Transverse colon (tissue), 4 donors: ENCODE measurements at regions not wholly inside any gene's neighbourhood (a gene's known extent, or its start where the extent isn't known, plus 50 kb on each side); places are given as distances from the start of the nearest gene placed in this dataset.
"Not testable (repeated sequence)": the region's sequence is repeated elsewhere in the genome, so short reads cannot be mapped to it uniquely, and the experiment has no call there.

Source experiments
- DNase-seq: peaks from one replicate; pipeline ENCODE4 v3.0.0-alpha.2; 2019
- H3K27ac ChIP-seq, 4 donors: fragments of 200-600 bp; sonication (generic); 2 replicates each; pipeline ENCODE4 v1.5.1; 2016 to 2018; ENCODE audit warnings: inconsistent platforms in 4 of 4
- H3K27me3 ChIP-seq: fragments of 200-600 bp; sonication (generic); 2 replicates; pipeline ENCODE4 v1.5.1; 2017; ENCODE audit warnings: inconsistent platforms
- H3K36me3 ChIP-seq, 4 donors: fragments of 200-600 bp; sonication (generic); 2 replicates each; pipeline ENCODE4 v1.5.1; 2017 to 2019; ENCODE audit warnings: inconsistent platforms in 4 of 4
- H3K4me1 ChIP-seq, 4 donors: fragments of 200-600 bp; sonication (generic); 2 replicates each; pipeline ENCODE4 v1.5.1; 2017 to 2020; ENCODE audit warnings: inconsistent platforms in 4 of 4
- H3K4me3 ChIP-seq, 4 donors: fragments of 200-600 bp; sonication (generic); 1 replicate in 1 of 4; 2 replicates in 3 of 4; pipeline versions ENCODE4 v1.5.1 to v1.6.1; 2017 to 2019; ENCODE audit warnings: inconsistent platforms in 4 of 4
- H3K9me3 ChIP-seq, 2 donors: fragments of 200-600 bp; sonication (generic); 2 replicates each; pipeline ENCODE4 v1.5.1; 2017 to 2019; ENCODE audit warnings: inconsistent platforms in 2 of 2
- EP300 ChIP-seq: sonication (generic); formaldehyde crosslinking; IDR thresholded peaks from one replicate; pipeline ENCODE4 v1.6.1; 2017; ENCODE audit warnings: antibody characterized with exemption, low read depth
- POLR2A ChIP-seq: fragments of 450-650 bp; IDR thresholded peaks from one replicate; pipeline ENCODE4 v1.6.1; 2016; ENCODE audit warnings: antibody characterized with exemption, mild to moderate bottlenecking, moderate library complexity
- POLR2AphosphoS5 ChIP-seq, 3 donors: sonication (generic); formaldehyde crosslinking; IDR thresholded peaks; one replicate each; pipeline ENCODE4 v1.6.1; 2016; ENCODE audit warnings: antibody characterized with exemption in 3 of 3
- WGBS, 2 donors: methylation state at CpG; one replicate each; pipeline ENCODE4 v1.1.5; 2018; ENCODE audit warnings: low coverage in 1 of 2; 5-methylcytosine and 5-hydroxymethylcytosine counted together
- in situ Hi-C, 4 donors: fragments of 200-750 bp; cut with MboI; loops; one replicate each; pipeline versions ENCODE4 v1.15.0 to v1.15.1; 2017; ENCODE audit warnings: low sequenced_read_pairs in 3 of 4, low pct_ligation_motif_present in 1 of 4, low pct_unique_long_range_greater_than_20kb in 1 of 4
- intact Hi-C: fragments of 100-400 bp; cut with DNase I; formaldehyde crosslinking; loops from one replicate; pipeline ENCODE4 v1.15.1; 2023; ENCODE audit warnings: low total_unique reads
- TF ChIP-seq, protein P1 (sequence below), 5 experiments: fragments of 200-600 bp in 3 of 5; fragments of 450-650 bp in 2 of 5; sonication (generic) in 3 of 5; IDR thresholded peaks; 1 replicate in 2 of 5; 2 replicates in 3 of 5; pipeline ENCODE4 v1.5.1; 2016 to 2017; ENCODE audit warnings: antibody characterized with exemption in 5 of 5, inconsistent platforms in 3 of 5, mild to moderate bottlenecking in 2 of 5, moderate library complexity in 1 of 5

- Histone ChIP-seq H3K4me3 (no peak overlapping the region), H3K4me1 (peaks cover 0 to 6% (median 2%) of the 10 kb centered on the region in 4 donors), H3K27me3 (no peaks in the 10 kb centered on the region), H3K27ac (no peak overlapping the region), H3K9me3 (peaks cover 3 to 9% of the 10 kb centered on the region in 2 donors), H3K36me3 (no peaks in the 10 kb centered on the region)
- no peak for DNase-seq
- WGBS, 2 donors = 91% methylated on average over 3 of the region's 3 CpGs; no CpG with 5 or more reads in 1 of the 2 donors
- in situ Hi-C loops (no loop called here), intact Hi-C loops (no loop called here)
- TF ChIP-seq POLR2AphosphoS5 (IDR thresholded peaks at IDR 0.05) (no peak), EP300 (no peak), POLR2A (no peak)
- TF ChIP-seq, protein P1, sequence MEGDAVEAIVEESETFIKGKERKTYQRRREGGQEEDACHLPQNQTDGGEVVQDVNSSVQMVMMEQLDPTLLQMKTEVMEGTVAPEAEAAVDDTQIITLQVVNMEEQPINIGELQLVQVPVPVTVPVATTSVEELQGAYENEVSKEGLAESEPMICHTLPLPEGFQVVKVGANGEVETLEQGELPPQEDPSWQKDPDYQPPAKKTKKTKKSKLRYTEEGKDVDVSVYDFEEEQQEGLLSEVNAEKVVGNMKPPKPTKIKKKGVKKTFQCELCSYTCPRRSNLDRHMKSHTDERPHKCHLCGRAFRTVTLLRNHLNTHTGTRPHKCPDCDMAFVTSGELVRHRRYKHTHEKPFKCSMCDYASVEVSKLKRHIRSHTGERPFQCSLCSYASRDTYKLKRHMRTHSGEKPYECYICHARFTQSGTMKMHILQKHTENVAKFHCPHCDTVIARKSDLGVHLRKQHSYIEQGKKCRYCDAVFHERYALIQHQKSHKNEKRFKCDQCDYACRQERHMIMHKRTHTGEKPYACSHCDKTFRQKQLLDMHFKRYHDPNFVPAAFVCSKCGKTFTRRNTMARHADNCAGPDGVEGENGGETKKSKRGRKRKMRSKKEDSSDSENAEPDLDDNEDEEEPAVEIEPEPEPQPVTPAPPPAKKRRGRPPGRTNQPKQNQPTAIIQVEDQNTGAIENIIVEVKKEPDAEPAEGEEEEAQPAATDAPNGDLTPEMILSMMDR (IDR thresholded peaks at IDR 0.05) = no peak
These were observed 154.5 kb downstream of the QRSL1 start for GRCh38 chr6:106783640-106784566.

DNA sequence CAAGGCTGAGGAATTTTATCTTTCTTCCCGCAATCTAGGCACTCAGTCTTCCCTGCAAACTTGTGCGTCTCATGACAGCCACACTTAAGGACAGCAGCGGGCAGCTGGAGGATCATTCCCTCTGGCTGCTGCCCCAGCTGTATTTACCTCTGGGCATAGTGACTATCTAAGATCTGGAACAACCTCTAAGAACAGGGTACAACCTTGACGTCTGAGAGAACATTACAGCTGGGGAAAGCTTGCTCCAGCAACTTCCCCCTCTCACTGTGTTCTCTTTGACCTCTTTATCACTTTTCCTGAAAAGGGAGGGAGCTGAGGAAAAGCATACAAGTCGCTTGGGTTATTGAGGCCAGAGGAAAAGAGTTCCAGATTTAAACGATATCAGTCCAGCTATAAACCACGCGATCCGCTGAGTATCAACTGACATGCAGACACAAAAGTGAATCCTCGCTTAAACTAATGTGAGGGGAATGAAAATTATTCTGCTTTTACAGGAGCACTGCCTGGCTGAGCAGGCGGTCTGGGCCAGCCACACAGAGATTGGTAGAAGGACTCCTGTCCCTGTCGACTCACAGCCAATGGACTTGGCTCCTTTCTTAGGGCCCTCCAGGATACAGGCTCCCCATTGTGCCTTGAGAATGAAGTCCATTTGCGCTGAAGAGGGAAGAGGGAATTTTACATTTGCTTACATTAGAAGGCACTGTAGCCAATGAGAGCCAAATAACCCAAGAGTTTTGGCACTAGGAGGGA lies 153.3 kb downstream of the QRSL1 start:
- Histone ChIP-seq H3K9me3 (peaks cover 6 to 9% of the 10 kb centered on the region in 2 donors), H3K36me3 (no peaks in the 10 kb centered on the region), H3K4me3 (no peak overlapping the region), H3K4me1 (peaks cover 0 to 6% (median 2%) of the 10 kb centered on the region in 4 donors), H3K27ac (no peak overlapping the region), H3K27me3 (no peaks in the 10 kb centered on the region)
- intact Hi-C loops (no loop called here), in situ Hi-C loops (no loop called here)
- WGBS, 2 donors = 80 to 84% methylated on average over 6 to 13 of the region's 13 CpGs
- no peak for DNase-seq
- no peak for TF ChIP-seq POLR2AphosphoS5 (IDR thresholded peaks at IDR 0.05)
- TF ChIP-seq EP300 = no peak
- TF ChIP-seq, protein P1 (IDR thresholded peaks at IDR 0.05) = no peak
- no peak for TF ChIP-seq POLR2A

GRCh38 chr6:106779552-106779951 lies 150.2 kb downstream of the QRSL1 start:
- H3K9me3 ChIP-seq, intact Hi-C loops, H3K27ac ChIP-seq: not testable (repeated sequence)

DNA sequence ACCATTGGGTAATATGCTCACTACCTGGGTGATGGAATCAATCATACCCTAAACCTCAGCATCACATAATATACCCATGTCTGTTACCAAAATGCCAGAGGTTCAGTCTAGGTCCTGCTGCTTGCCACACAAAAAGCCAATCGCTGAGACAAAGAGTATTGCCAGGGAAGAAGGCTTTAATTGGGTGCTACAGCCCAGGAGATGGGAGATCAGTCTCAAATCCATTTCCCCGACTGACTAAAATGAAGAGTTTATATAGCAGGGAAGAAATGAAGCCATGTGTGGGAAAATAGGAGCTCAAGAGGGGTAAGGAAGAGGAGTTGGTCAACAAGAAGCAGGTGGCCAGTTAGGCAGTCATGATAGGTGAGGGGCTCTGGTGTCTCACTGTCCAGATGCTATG lies 149.6 kb downstream of the QRSL1 start:
- no peak overlapping the region for H3K4me3 ChIP-seq
- H3K4me1 ChIP-seq = peaks cover 0 to 6% (median 2%) of the 10 kb centered on the region in 4 donors
- no peaks in the 10 kb centered on the region for H3K27me3 ChIP-seq
- in situ Hi-C loops (no loop called here), intact Hi-C loops (no loop called here)
- DNase-seq = no peak
- 92 to 96% methylated on average over 2 of the region's 2 CpGs for WGBS, 2 donors
- no peak overlapping the region for H3K27ac ChIP-seq
- no peaks in the 10 kb centered on the region for H3K36me3 ChIP-seq
- H3K9me3 ChIP-seq = peaks cover 6 to 9% of the 10 kb centered on the region in 2 donors
- TF ChIP-seq POLR2AphosphoS5 (IDR thresholded peaks at IDR 0.05) (no peak), POLR2A (no peak), EP300 (no peak)
- TF ChIP-seq, protein P1 (IDR thresholded peaks at IDR 0.05) = no peak

More at GRCh38 chr6:106779552-106779951, 150.2 kb downstream of the QRSL1 start:
- H3K27me3 ChIP-seq, H3K4me3 ChIP-seq, DNase-seq, H3K36me3 ChIP-seq, in situ Hi-C loops, H3K4me1 ChIP-seq: not testable (repeated sequence)
